PFSK-1 (cell line): ENCODE measurements at regions not wholly inside any gene's neighbourhood (a gene's known extent, or its start where the extent isn't known, plus 50 kb on each side); places are given as distances from the start of the nearest gene placed in this dataset.

Experiments
- FOXP2 ChIP-seq: optimal IDR thresholded peaks from 2 replicates; pipeline ENCODE3; 2011; ENCODE audit warnings: borderline replicate concordance, control low read depth, inconsistent platforms; ENCODE audit not compliant: insufficient read depth; ENCODE audit errors: extremely low read length, extremely low read depth
- POLR2AphosphoS5 ChIP-seq: IDR thresholded peaks from 2 replicates; pipeline ENCODE4 v1.6.1; 2012; ENCODE audit warnings: low read depth, mild to moderate bottlenecking, control low read depth, low read length, moderate library complexity
- SIN3A ChIP-seq: IDR thresholded peaks from 2 replicates; pipeline ENCODE4 v1.6.1; 2012; ENCODE audit warnings: mild to moderate bottlenecking, low read length, moderate library complexity, borderline replicate concordance; ENCODE audit not compliant: insufficient read depth
- TAF1 ChIP-seq: IDR thresholded peaks from 2 replicates; pipeline ENCODE4 v1.6.1; 2012; ENCODE audit warnings: low read length, control low read depth, borderline replicate concordance; ENCODE audit not compliant: insufficient read depth
- TF ChIP-seq, protein P1 (sequence below), 2 experiments: IDR thresholded peaks; 2 replicates each; pipeline versions ENCODE4 v1.6.1 to v1.8.0; 2011 to 2012; ENCODE audit warnings: low read depth in 2 of 2, low read length in 2 of 2, control low read depth in 1 of 2, inconsistent platforms in 1 of 2, mild to moderate bottlenecking in 1 of 2, moderate library complexity in 1 of 2; ENCODE audit not compliant: insufficient read depth in 1 of 2

DNA sequence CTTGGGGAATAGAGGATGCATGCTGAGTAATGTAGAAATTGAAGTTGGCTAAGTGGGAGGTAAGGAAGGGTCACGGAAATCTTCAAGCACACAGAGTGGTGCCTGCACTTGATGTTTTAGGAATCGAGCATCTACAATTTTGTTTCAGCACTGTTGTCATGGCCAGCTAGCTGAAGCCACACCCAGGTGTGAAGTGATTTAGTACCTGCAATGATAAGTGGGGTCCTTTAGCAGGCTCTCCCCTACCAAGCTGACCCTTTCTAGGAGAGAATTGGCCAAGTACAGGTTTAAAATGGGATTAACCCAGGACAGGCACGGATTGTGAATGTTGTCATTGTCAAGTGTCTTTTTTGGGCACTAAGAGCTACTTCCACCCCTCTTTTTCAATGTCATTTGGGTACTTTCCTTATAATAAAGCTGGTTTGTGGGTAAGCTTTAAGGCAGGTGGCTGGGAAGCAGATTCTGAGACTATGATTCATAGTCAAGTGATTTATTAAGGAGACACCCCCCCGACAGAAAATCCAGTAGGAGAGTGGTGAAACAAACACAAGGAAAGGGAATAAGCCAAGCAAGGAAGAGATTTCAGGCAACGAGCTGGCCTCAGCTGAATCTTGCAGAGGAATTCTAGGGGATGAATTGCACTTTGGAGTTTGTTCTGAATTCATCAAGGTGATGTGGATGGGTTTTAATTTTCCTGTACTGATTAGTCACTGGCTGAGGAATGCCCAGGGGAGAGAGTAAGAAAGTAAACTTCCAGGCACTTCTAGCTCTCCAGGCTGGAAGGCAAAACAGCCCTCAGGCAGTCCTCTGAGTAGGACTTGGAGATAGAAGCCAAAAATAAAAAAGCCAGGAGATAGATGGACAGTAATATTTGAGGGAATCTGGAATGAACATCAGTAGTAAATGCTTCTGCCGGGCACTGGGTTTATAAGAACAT lies 1128.4 kb downstream of the SORCS3 start:
- TF ChIP-seq TAF1 (no peak), SIN3A (no peak), POLR2AphosphoS5 (no peak), FOXP2 (no peak)
- TF ChIP-seq, protein P1, sequence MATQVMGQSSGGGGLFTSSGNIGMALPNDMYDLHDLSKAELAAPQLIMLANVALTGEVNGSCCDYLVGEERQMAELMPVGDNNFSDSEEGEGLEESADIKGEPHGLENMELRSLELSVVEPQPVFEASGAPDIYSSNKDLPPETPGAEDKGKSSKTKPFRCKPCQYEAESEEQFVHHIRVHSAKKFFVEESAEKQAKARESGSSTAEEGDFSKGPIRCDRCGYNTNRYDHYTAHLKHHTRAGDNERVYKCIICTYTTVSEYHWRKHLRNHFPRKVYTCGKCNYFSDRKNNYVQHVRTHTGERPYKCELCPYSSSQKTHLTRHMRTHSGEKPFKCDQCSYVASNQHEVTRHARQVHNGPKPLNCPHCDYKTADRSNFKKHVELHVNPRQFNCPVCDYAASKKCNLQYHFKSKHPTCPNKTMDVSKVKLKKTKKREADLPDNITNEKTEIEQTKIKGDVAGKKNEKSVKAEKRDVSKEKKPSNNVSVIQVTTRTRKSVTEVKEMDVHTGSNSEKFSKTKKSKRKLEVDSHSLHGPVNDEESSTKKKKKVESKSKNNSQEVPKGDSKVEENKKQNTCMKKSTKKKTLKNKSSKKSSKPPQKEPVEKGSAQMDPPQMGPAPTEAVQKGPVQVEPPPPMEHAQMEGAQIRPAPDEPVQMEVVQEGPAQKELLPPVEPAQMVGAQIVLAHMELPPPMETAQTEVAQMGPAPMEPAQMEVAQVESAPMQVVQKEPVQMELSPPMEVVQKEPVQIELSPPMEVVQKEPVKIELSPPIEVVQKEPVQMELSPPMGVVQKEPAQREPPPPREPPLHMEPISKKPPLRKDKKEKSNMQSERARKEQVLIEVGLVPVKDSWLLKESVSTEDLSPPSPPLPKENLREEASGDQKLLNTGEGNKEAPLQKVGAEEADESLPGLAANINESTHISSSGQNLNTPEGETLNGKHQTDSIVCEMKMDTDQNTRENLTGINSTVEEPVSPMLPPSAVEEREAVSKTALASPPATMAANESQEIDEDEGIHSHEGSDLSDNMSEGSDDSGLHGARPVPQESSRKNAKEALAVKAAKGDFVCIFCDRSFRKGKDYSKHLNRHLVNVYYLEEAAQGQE (IDR thresholded peaks at IDR 0.05; ENCODE audit: insufficient read depth in 1 of 2, low read depth in 2 of 2, low read length in 2 of 2), result no peak

GRCh38 chr10:105763611-105764010 lies 1122.5 kb downstream of the SORCS3 start:
- no peak for TF ChIP-seq POLR2AphosphoS5
- no peak for TF ChIP-seq TAF1
- TF ChIP-seq SIN3A, result no peak
- TF ChIP-seq FOXP2, result no peak
- TF ChIP-seq, protein P1 (IDR thresholded peaks at IDR 0.05; ENCODE audit: insufficient read depth in 1 of 2, low read depth in 2 of 2, low read length in 2 of 2), result no peak

- TF ChIP-seq, protein P1 (IDR thresholded peaks at IDR 0.05; ENCODE audit: insufficient read depth in 1 of 2, low read depth in 2 of 2, low read length in 2 of 2), result no peak
- no peak for TF ChIP-seq FOXP2
Measured at GRCh38 chr10:105761576-105762260, 1120.6 kb downstream of the SORCS3 start.

GRCh38 chr10:105759669-105760068 lies 1118.6 kb downstream of the SORCS3 start:
- no peak for TF ChIP-seq POLR2AphosphoS5

DNA sequence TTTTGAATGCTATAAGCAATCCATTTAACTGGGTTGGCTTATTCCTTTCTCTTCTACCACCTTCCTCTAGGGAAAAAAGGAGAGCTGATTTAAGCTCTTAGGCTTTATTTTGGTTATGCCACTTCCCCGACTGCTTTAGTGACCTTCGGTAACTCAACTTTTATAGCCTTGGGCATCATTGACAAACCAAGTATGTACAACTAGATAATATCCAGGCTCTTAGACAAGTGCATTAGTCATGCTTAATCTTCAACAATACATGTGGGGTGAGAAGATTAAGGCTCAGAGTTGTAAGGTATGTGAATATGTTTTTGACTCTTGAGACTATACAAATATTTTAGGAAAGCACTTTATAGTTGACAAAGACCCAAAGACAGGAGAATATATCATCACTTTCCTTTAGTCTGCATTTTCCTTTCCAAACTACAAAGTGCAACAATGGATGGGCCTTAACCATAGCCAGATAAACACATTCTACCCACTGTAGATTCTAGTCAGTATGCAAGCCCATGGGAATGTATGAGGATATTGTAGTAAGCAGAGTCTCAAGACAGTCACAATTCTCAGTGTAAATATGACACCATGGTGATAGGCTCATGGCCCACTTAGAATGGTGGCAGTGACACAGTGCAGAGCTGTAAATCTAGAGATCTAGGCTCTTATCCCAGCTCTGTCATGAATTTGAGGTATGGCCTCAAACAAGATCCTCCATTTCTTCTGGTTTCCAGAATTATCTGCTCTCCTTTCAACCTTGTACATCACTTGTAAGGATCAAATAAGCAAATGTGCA lies 1117.3 kb downstream of the SORCS3 start:
- TF ChIP-seq TAF1, result no peak
- TF ChIP-seq SIN3A, result no peak
- no peak for TF ChIP-seq POLR2AphosphoS5
- no peak for TF ChIP-seq FOXP2

GRCh38 chr10:105757302-105757701 lies 1116.2 kb downstream of the SORCS3 start:
- TF ChIP-seq, protein P1 (IDR thresholded peaks at IDR 0.05; ENCODE audit: insufficient read depth in 1 of 2, low read depth in 2 of 2, low read length in 2 of 2), result no peak
- no peak for TF ChIP-seq TAF1
- TF ChIP-seq FOXP2, result no peak
- TF ChIP-seq POLR2AphosphoS5, result no peak
- no peak for TF ChIP-seq SIN3A
